ENCODE measurements at regions not wholly inside any gene's neighbourhood (a gene's known extent, or its start where the extent isn't known, plus 50 kb on each side); places are given as distances from the start of the nearest gene placed in this dataset.

DNA sequence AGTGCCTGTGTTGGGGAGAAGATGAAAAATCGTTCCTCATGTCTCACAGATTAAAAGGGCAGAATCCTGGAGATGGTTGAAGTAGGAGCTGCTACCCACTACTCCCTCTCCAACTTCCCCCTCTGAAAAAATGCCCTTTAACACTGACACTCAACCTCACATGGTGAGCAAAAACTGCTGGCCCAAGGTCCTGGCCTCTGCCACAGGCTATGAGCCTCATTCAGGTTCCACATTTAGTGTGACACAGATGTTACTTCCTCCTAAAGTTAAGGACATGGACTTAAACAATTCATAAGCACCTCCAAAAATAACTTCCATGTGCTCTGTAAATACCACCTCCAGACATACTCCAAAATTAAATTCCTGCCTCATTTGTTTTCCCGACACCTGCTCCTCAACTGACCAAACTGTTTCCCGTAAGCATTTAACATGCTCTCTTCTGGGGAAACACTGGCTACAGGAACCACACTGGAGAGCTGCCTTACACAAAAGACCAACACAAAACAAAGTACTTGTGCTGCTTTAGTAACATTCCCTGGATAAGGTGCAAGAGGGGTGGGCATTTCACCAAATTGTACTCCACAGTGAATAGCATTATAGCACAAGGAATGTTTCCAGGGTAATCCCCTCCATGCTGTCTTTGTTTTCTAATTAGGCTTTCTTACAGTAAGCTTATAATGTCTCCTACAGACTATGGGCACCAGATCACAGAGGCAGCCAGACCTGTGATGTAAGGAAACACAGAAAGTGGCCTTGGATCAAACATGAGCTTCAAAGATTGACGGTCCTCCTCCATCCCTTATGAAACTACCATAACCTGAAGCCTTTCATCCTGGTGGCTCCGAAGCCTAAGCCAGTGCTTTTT is 57.0 kb downstream of the PHLDA1 start:
- ChIA-PET CTCF (no interaction called here), POLR2A (interaction anchor here (0.6 kb wide), 1 partner anchor 72 kb away, joined by 3 read pairs; no protein-coding TSS in a partner anchor)
- no peak for TF ChIP-seq L3MBTL2 (conservative IDR thresholded peaks at IDR 0.05)
- no peak for TF ChIP-seq ZNF384 (IDR thresholded peaks at IDR 0.05)
- no peak for TF ChIP-seq CTBP1 (IDR thresholded peaks at IDR 0.05; ENCODE audit: borderline replicate concordance)
- no peak for TF ChIP-seq FOXA1 (IDR thresholded peaks at IDR 0.05)
- no peak for TF ChIP-seq ELF4 (IDR thresholded peaks at IDR 0.05)
- no peak for TF ChIP-seq TARDBP (IDR thresholded peaks at IDR 0.05)
- no peak for TF ChIP-seq BHLHE40 (IDR thresholded peaks at IDR 0.05; ENCODE audit: borderline replicate concordance)
- TF ChIP-seq PKNOX1 (IDR thresholded peaks at IDR 0.05), result no peak
- DNase-seq (ENCODE audit: extremely low spot score), result no peak

DNA sequence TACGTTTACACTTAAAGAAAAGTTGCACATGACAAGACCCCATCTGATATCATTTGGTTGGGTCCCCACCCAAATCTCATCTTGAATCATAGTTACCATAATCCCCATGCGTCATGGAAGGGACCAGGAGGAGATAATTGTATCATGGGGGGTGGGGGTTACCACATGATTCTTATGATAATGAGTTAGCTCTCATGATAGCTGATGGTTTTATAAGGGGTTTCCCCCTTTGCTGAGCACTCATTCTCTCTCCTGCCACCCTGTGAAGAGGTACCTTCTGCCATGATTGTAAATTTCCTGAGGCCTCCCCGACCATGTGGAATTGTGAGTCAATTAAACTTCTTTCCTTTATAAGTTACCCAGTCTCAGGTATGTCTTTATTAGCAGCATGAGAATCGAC is 60.3 kb downstream of the PHLDA1 start:
- CTCF ChIA-PET, result no interaction called here
- no peak for TF ChIP-seq L3MBTL2 (conservative IDR thresholded peaks at IDR 0.05)
- no peak for TF ChIP-seq FOXA1 (IDR thresholded peaks at IDR 0.05)
- no peak for TF ChIP-seq ELF4 (IDR thresholded peaks at IDR 0.05)
- no peak for TF ChIP-seq TARDBP (IDR thresholded peaks at IDR 0.05)
- POLR2A ChIA-PET, result no interaction called here

GRCh38 chr12:75970310-75970709 is 61.3 kb downstream of the PHLDA1 start:
- ChIA-PET POLR2A (no interaction called here), CTCF (interaction anchor here (0.6 kb wide), 1 partner anchor 305 kb away, joined by 3 read pairs; no protein-coding TSS in a partner anchor)
- TF ChIP-seq ELF4 (IDR thresholded peaks at IDR 0.05) (no peak), TARDBP (IDR thresholded peaks at IDR 0.05) (no peak), FOXA1 (IDR thresholded peaks at IDR 0.05) (no peak), ARNT (IDR thresholded peaks at IDR 0.05) (no peak), LEF1 (IDR thresholded peaks at IDR 0.05; ENCODE audit: borderline replicate concordance) (no peak), PKNOX1 (IDR thresholded peaks at IDR 0.05) (no peak), SUZ12 (IDR thresholded peaks at IDR 0.05) (no peak), HDGF (IDR thresholded peaks at IDR 0.05; ENCODE audit: borderline replicate concordance) (no peak), FOXK2 (IDR thresholded peaks at IDR 0.05) (no peak), BHLHE40 (IDR thresholded peaks at IDR 0.05; ENCODE audit: borderline replicate concordance) (no peak), NFRKB (IDR thresholded peaks at IDR 0.05) (no peak), L3MBTL2 (conservative IDR thresholded peaks at IDR 0.05) (no peak), ZNF384 (IDR thresholded peaks at IDR 0.05) (no peak), SP1 (IDR thresholded peaks at IDR 0.05) (no peak), CTBP1 (IDR thresholded peaks at IDR 0.05; ENCODE audit: borderline replicate concordance) (no peak), FOXM1 (IDR thresholded peaks at IDR 0.05; ENCODE audit: borderline replicate concordance) (no peak)
- no peak for DNase-seq (ENCODE audit: extremely low spot score)

More for the DNA sequence above, 60.3 kb downstream of the PHLDA1 start:
- DNase-seq (ENCODE audit: extremely low spot score), result no peak

GRCh38 chr12:75969768-75970167 is 61.8 kb downstream of the PHLDA1 start:
- POLR2A ChIA-PET, result no interaction called here
- DNase-seq (ENCODE audit: extremely low spot score), result no peak
- CTCF ChIA-PET, result interaction anchor here (0.6 kb wide), 1 partner anchor 304 kb away, joined by 3 read pairs; no protein-coding TSS in a partner anchor
- no peak for TF ChIP-seq ARNT (IDR thresholded peaks at IDR 0.05)
- no peak for TF ChIP-seq LEF1 (IDR thresholded peaks at IDR 0.05; ENCODE audit: borderline replicate concordance)
- TF ChIP-seq HDGF (IDR thresholded peaks at IDR 0.05; ENCODE audit: borderline replicate concordance), result no peak
- TF ChIP-seq ELF4 (IDR thresholded peaks at IDR 0.05), result no peak
- no peak for TF ChIP-seq SUZ12 (IDR thresholded peaks at IDR 0.05)
- no peak for TF ChIP-seq BHLHE40 (IDR thresholded peaks at IDR 0.05; ENCODE audit: borderline replicate concordance)
- no peak for TF ChIP-seq FOXK2 (IDR thresholded peaks at IDR 0.05)
- no peak for TF ChIP-seq ZNF384 (IDR thresholded peaks at IDR 0.05)
- TF ChIP-seq FOXA1 (IDR thresholded peaks at IDR 0.05), result no peak
- no peak for TF ChIP-seq L3MBTL2 (conservative IDR thresholded peaks at IDR 0.05)
- TF ChIP-seq SP1 (IDR thresholded peaks at IDR 0.05), result no peak
- no peak for TF ChIP-seq NFRKB (IDR thresholded peaks at IDR 0.05)
- no peak for TF ChIP-seq CTBP1 (IDR thresholded peaks at IDR 0.05; ENCODE audit: borderline replicate concordance)
- no peak for TF ChIP-seq TARDBP (IDR thresholded peaks at IDR 0.05)
- no peak for TF ChIP-seq PKNOX1 (IDR thresholded peaks at IDR 0.05)
- TF ChIP-seq FOXM1 (IDR thresholded peaks at IDR 0.05; ENCODE audit: borderline replicate concordance), result no peak

DNA sequence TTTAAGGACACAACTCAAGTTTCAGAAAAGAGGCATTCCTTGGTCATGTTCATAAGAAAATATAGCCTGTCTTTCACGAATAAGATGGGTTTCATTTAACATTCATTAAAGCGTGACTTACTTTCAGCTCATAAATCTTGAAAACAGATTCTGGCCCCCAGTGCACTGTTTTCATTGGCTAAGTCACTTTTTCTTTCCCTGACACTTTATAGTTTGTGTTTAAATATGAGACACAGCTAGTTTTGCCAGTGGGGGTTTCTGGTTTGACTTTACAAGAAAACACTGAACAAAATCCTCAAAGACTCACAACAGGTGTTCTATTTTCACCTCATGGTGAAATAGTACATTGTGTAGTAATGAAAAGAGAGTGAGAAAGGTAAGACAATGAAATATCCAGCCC is 65.9 kb downstream of the PHLDA1 start:
- TF ChIP-seq BHLHE40 (IDR thresholded peaks at IDR 0.05; ENCODE audit: borderline replicate concordance) (no peak), PKNOX1 (IDR thresholded peaks at IDR 0.05) (peak; percentile 60)
- ChIA-PET POLR2A (no interaction called here), CTCF (no interaction called here)
- no peak for DNase-seq (ENCODE audit: extremely low spot score)

GRCh38 chr12:75964150-75964549 is 67.4 kb downstream of the PHLDA1 start:
- CTCF ChIA-PET, result no interaction called here
- DNase-seq (ENCODE audit: extremely low spot score), result no peak
- TF ChIP-seq ZNF384 (IDR thresholded peaks at IDR 0.05) (no peak), PKNOX1 (IDR thresholded peaks at IDR 0.05) (peak; percentile 70)
- POLR2A ChIA-PET, result no interaction called here
